ENCODE measurements at regions not wholly inside any gene's neighbourhood (a gene's known extent, or its start where the extent isn't known, plus 50 kb on each side); places are given as distances from the start of the nearest gene placed in this dataset.
"Not testable (repeated sequence)": the region's sequence is repeated elsewhere in the genome, so short reads cannot be mapped to it uniquely, and the experiment has no call there.

- DNase-seq: peak; percentile 43
Observed at GRCh38 chr3:155995525-155996370, 124.6 kb upstream of the KCNAB1 start.

- DNase-seq: no peak
Observed at GRCh38 chr3:155996882-155997281, 123.5 kb upstream of the KCNAB1 start.

GRCh38 chr3:155998173-155998572, 122.2 kb upstream of the KCNAB1 start:
- not testable (repeated sequence) for DNase-seq

GRCh38 chr3:156005736-156006135, 114.6 kb upstream of the KCNAB1 start:
- no peak for DNase-seq

- DNase-seq: no peak
Observed at GRCh38 chr3:156010829-156011228, 109.5 kb upstream of the KCNAB1 start.

GRCh38 chr3:156014489-156014888, 105.9 kb upstream of the KCNAB1 start:
- DNase-seq: no peak

GRCh38 chr3:156016902-156017301, 103.5 kb upstream of the KCNAB1 start:
- no peak for DNase-seq

- peak; percentile 25 for DNase-seq
Observed at GRCh38 chr3:156017352-156018030, 102.9 kb upstream of the KCNAB1 start.

GRCh38 chr3:156024904-156025533, 95.4 kb upstream of the KCNAB1 start:
- DNase-seq: no peak

GRCh38 chr3:156029208-156029607, 91.2 kb upstream of the KCNAB1 start:
- no peak for DNase-seq

GRCh38 chr3:156030723-156031122, 89.7 kb upstream of the KCNAB1 start:
- no peak for DNase-seq

- DNase-seq: no peak
Observed at GRCh38 chr3:156033428-156033827, 87.0 kb upstream of the KCNAB1 start.

- DNase-seq: no peak
Observed at GRCh38 chr3:156035158-156035557, 85.2 kb upstream of the KCNAB1 start.

GRCh38 chr3:156036258-156037053, 83.9 kb upstream of the KCNAB1 start:
- DNase-seq: no peak

GRCh38 chr3:156037356-156037755, 83.0 kb upstream of the KCNAB1 start:
- no peak for DNase-seq

- no peak for DNase-seq
Observed at GRCh38 chr3:156038869-156039268, 81.5 kb upstream of the KCNAB1 start.

- no peak for DNase-seq
Observed at GRCh38 chr3:156040041-156040440, 80.3 kb upstream of the KCNAB1 start.

GRCh38 chr3:156041216-156041841, 79.0 kb upstream of the KCNAB1 start:
- DNase-seq: not testable (repeated sequence)

- not testable (repeated sequence) for DNase-seq
Observed at GRCh38 chr3:156041856-156042255, 78.5 kb upstream of the KCNAB1 start.

GRCh38 chr3:156043832-156044633, 76.3 kb upstream of the KCNAB1 start:
- DNase-seq: not testable (repeated sequence)

GRCh38 chr3:156044634-156044975, 75.8 kb upstream of the KCNAB1 start:
- no peak for DNase-seq

GRCh38 chr3:156048483-156048882, 71.9 kb upstream of the KCNAB1 start:
- not testable (repeated sequence) for DNase-seq

All from NCI-H524 treated with DMSO at 0.1 percent for 48 hours (cell line).